ENCODE measurements at regions not wholly inside any gene's neighbourhood (a gene's known extent, or its start where the extent isn't known, plus 50 kb on each side); places are given as distances from the start of the nearest gene placed in this dataset.

DNA sequence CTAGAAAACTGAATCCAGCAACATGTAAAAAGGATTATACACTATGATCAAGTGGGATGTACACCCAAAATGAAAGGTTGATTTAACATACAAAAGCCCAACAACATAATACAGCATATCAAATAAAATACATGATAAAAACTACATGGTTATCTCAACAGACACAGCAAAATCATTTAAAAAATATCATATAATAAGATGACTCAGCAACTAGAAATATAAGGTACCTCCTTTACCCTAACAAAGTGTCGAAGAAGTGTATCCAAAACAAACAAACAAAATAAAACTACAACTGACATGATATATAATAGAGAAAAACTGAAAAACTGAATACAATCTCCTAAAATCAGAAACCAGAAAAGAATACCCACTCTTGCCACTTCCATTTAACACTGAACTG is 969.1 kb downstream of the AMY1C start:
- no peak overlapping the region for H3K4me3 ChIP-seq (ENCODE audit: low read depth, low read length)
- no peak for DNase-seq (ENCODE audit: low read depth)
- TF ChIP-seq CTCF (IDR thresholded peaks at IDR 0.05; ENCODE audit: insufficient read depth, low read length): no peak

DNA sequence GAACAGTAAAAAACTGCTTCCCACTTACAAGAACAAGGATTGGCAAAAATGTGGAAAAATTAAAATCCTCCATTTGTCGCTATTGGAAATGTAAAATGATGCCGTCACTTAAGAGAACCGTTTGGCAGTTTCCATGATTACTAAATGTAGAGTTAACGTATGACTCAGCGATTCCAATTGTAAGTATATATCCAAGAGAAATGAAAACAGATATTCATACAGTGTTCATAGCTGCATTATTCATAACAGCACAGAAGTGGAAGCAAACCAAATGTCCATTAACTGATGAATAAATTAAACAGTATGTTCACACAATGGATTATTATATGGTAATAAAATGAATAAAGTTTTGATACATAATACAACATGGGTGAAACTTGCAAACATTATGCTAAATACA is 971.0 kb downstream of the AMY1C start:
- no peak for TF ChIP-seq CTCF (IDR thresholded peaks at IDR 0.05; ENCODE audit: insufficient read depth, low read length)
- no peak for DNase-seq (ENCODE audit: low read depth)
- H3K4me3 ChIP-seq (ENCODE audit: low read depth, low read length): no peak overlapping the region

GRCh38 chr1:104726917-104727316 is 977.2 kb downstream of the AMY1C start:
- DNase-seq (ENCODE audit: low read depth): no peak
- TF ChIP-seq CTCF (IDR thresholded peaks at IDR 0.05; ENCODE audit: insufficient read depth, low read length): no peak

GRCh38 chr1:104733866-104734265 is 984.2 kb downstream of the AMY1C start:
- DNase-seq (ENCODE audit: low read depth): no peak
- no peak for TF ChIP-seq CTCF (IDR thresholded peaks at IDR 0.05; ENCODE audit: insufficient read depth, low read length)

More at GRCh38 chr1:104726917-104727316, 977.2 kb downstream of the AMY1C start:
- H3K4me3 ChIP-seq (ENCODE audit: low read depth, low read length): no peak overlapping the region

GRCh38 chr1:104745875-104746274 is 996.2 kb downstream of the AMY1C start:
- no peak for TF ChIP-seq CTCF (IDR thresholded peaks at IDR 0.05; ENCODE audit: insufficient read depth, low read length)
- H3K4me3 ChIP-seq (ENCODE audit: low read depth, low read length): no peak overlapping the region
- no peak for DNase-seq (ENCODE audit: low read depth)

More at GRCh38 chr1:104733866-104734265, 984.2 kb downstream of the AMY1C start:
- no peak overlapping the region for H3K4me3 ChIP-seq (ENCODE audit: low read depth, low read length)

DNA sequence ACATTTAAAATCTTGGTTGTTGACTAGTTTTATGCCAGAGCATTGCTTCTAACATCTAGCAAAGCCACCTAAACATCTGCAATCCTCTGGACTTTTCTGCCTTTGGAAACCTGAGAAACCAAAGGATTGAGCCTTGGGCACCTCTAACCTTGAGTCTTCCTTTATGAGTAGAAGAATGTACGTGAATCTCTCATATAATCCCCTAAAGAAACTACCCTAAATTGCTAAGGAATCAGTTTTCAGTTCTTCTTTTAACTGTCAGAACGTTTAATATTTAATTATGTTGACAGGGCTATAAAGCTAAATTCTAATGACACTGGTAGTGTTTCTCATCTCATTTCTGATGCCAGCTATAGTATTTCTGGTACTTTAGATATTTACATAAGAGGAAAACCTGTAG is 997.3 kb downstream of the AMY1C start:
- TF ChIP-seq CTCF (IDR thresholded peaks at IDR 0.05; ENCODE audit: insufficient read depth, low read length): no peak
- H3K4me3 ChIP-seq (ENCODE audit: low read depth, low read length): no peak overlapping the region
- DNase-seq (ENCODE audit: low read depth): no peak

DNA sequence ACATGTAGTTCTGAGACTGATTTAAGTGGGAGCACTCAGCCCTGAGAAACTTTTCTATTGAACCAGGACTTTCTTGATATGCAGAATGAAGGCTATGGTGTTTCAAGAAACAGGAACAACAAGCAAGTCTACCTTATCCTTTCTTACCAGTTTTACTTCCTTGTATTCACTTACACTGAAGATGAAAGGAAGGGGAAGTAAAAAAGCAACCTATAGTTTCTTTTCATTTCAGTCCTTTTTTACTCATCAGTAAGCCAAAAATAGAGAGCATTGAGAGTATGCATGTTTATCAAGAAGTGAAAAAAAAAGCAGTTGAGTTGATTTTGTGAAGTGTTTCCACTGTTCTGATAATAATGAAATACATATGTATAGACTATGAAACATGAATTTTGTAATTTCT is 1010.3 kb downstream of the AMY1C start:
- no peak for DNase-seq (ENCODE audit: low read depth)
- H3K4me3 ChIP-seq (ENCODE audit: low read depth, low read length): no peak overlapping the region
- TF ChIP-seq CTCF (IDR thresholded peaks at IDR 0.05; ENCODE audit: insufficient read depth, low read length): no peak

All from fibroblast of the aortic adventitia (primary cell).